A673 (cell line): ENCODE measurements at regions not wholly inside any gene's neighbourhood (a gene's known extent, or its start where the extent isn't known, plus 50 kb on each side); places are given as distances from the start of the nearest gene placed in this dataset.

Source experiments
- BruUV-seq: library from RNA; stranded (reverse); fragments of 400-500 nt; replicated peaks from 2 replicates; lab custom pipeline; 2021; lab: Mats Ljungman, UMichigan
- CTCF ChIA-PET: fragments of 300-600 bp; sonication (Branson Sonifier 250); formaldehyde crosslinking; loops from one replicate; lab custom pipeline; 2022; ENCODE audit warnings: antibody characterized with exemption; lab: Charles Lee
- POLR2A ChIA-PET: fragments of 300-600 bp; sonication (Branson Sonifier 250); formaldehyde crosslinking; loops from one replicate; lab custom pipeline; 2022; ENCODE audit warnings: antibody characterized with exemption; ENCODE audit not compliant: low non-redundant PET; lab: Charles Lee
- DNase-seq: peaks from one replicate; pipeline ENCODE4 v3.0.0-alpha.2; 2015; ENCODE audit warnings: low spot score
- H3K27ac ChIP-seq: fragments of 200-600 bp; sonication (generic); 2 replicates; pipeline ENCODE4 v1.5.1; 2016; ENCODE audit warnings: mixed run types, low read depth, mild to moderate bottlenecking, mixed read lengths, antibody characterized with exemption, low read length; ENCODE audit not compliant: poor library complexity, severe bottlenecking
- H3K27me3 ChIP-seq: fragments of 200-600 bp; sonication (generic); replicated peaks from 2 replicates; pipeline ENCODE4 v1.6.1; 2017; ENCODE audit warnings: mixed run types, low read depth, mild to moderate bottlenecking, mixed read lengths, antibody characterized with exemption, low read length; ENCODE audit not compliant: insufficient read depth, poor library complexity
- H3K36me3 ChIP-seq: fragments of 200-600 bp; sonication (generic); 2 replicates; pipeline ENCODE4 v1.6.1; 2016; ENCODE audit warnings: mixed run types, mild to moderate bottlenecking, mixed read lengths, antibody characterized with exemption, low read length; ENCODE audit not compliant: insufficient read depth, poor library complexity, severe bottlenecking
- H3K4me1 ChIP-seq: fragments of 200-600 bp; sonication (generic); 2 replicates; pipeline ENCODE4 v1.6.1; 2017; ENCODE audit warnings: mixed run types, mild to moderate bottlenecking, mixed read lengths, antibody characterized with exemption, low read length; ENCODE audit not compliant: insufficient read depth, poor library complexity, severe bottlenecking
- H3K4me3 ChIP-seq: fragments of 200-600 bp; sonication (generic); 2 replicates; pipeline ENCODE4 v1.5.1; 2016; ENCODE audit warnings: low read depth, mixed run types, mild to moderate bottlenecking, mixed read lengths, low read length; ENCODE audit not compliant: poor library complexity, severe bottlenecking
- H3K9me3 ChIP-seq: fragments of 200-600 bp; sonication (generic); 2 replicates; pipeline ENCODE4 v1.6.1; 2016; ENCODE audit warnings: mixed run types, low read depth, mild to moderate bottlenecking, mixed read lengths, antibody characterized with exemption, low read length; ENCODE audit not compliant: poor library complexity, severe bottlenecking
- EZH2 ChIP-seq: fragments of 200-600 bp; sonication (generic); IDR thresholded peaks from 2 replicates; pipeline ENCODE4 v1.6.1; 2017; ENCODE audit warnings: borderline replicate concordance, low read depth, mild to moderate bottlenecking, mixed read lengths, antibody characterized with exemption, low read length; ENCODE audit not compliant: poor library complexity, severe bottlenecking
- intact Hi-C: fragments of 100-400 bp; cut with micrococcal nuclease; formaldehyde crosslinking; loops from one replicate; pipeline ENCODE4 v1.10.0; 2022; ENCODE audit not compliant: unreplicated experiment
- TF ChIP-seq, protein P1 (sequence below): fragments of 300-800, 200-600 bp; sonication (generic); conservative IDR thresholded peaks from 2 replicates; pipeline ENCODE4 v1.5.1; 2017; ENCODE audit warnings: low read depth, mild to moderate bottlenecking, antibody characterized with exemption, low read length, moderate library complexity, mixed read lengths

DNA sequence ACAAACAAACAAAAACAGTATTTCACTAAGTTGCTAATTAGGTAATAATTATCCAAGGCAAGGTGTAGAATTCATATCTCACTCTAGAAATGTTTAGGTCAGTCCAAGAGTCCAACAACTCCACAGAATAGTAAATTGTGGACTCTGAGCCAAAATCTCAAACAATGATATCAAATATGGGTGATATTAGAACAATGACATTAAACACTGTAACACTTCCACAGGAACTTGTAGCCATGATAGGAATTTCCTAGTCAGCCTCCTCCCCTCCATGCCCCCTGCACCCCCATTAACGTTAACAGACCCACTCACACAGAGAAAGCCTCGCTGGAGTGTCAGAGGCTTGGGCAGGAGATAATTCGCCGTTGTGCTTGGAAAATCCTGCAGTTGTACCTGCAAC lies 305.0 kb upstream of the PIK3R1 start:
- intact Hi-C loops, result no loop called here
- no peak overlapping the region for H3K4me3 ChIP-seq

DNA sequence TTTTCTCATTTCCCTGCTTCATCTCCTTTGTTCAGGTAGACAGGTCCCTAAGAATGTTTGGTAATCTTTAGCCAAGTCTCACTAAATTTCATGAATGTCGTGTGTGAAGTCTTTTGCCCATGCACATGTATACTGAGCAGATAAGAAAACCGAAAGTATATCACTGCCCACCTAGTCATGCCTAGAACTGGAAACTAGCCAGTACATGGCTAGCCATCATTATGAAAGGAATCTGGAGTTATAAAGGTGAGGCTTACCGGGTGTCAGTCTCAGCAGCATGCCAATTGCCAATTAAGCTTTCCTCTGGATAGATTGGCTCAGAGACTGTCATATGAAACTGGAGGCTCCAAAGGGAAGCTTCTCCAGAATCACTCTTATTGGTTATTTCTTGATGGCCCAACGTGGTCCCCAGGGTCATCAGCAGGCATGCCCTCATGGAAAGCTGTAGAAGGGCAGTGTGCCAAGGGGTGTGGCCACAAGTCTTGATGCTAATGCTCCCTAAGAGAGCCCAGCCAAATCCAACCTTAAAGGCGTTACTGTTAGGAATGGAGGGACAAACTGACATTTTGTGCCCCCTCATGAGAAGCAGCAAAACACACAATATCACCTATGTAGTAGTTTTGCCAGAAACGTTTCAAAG lies 307.3 kb upstream of the PIK3R1 start:
- H3K4me1 ChIP-seq, result no peaks in the 10 kb centered on the region
- peak; percentile 1 for DNase-seq
- TF ChIP-seq, protein P1, sequence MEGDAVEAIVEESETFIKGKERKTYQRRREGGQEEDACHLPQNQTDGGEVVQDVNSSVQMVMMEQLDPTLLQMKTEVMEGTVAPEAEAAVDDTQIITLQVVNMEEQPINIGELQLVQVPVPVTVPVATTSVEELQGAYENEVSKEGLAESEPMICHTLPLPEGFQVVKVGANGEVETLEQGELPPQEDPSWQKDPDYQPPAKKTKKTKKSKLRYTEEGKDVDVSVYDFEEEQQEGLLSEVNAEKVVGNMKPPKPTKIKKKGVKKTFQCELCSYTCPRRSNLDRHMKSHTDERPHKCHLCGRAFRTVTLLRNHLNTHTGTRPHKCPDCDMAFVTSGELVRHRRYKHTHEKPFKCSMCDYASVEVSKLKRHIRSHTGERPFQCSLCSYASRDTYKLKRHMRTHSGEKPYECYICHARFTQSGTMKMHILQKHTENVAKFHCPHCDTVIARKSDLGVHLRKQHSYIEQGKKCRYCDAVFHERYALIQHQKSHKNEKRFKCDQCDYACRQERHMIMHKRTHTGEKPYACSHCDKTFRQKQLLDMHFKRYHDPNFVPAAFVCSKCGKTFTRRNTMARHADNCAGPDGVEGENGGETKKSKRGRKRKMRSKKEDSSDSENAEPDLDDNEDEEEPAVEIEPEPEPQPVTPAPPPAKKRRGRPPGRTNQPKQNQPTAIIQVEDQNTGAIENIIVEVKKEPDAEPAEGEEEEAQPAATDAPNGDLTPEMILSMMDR, result no peak
- TF ChIP-seq EZH2, result no peak
- H3K9me3 ChIP-seq, result no peaks in the 10 kb centered on the region
- ChIA-PET POLR2A (no interaction called here), CTCF (no interaction called here)
- H3K27me3 ChIP-seq, result no peaks in the 10 kb centered on the region
- intact Hi-C loops, result no loop called here
- H3K4me3 ChIP-seq, result no peak overlapping the region
- no peak overlapping the region for H3K27ac ChIP-seq
- BruUV-seq, result no TSS peak
- H3K36me3 ChIP-seq, result no peaks in the 10 kb centered on the region

More for the DNA sequence above, 305.0 kb upstream of the PIK3R1 start:
- Histone ChIP-seq H3K27ac (no peak overlapping the region), H3K9me3 (no peaks in the 10 kb centered on the region), H3K4me1 (no peaks in the 10 kb centered on the region), H3K27me3 (no peaks in the 10 kb centered on the region), H3K36me3 (no peaks in the 10 kb centered on the region)
- no TSS peak for BruUV-seq
- POLR2A ChIA-PET, result no interaction called here
- no peak for DNase-seq
- CTCF ChIA-PET, result no interaction called here
- no peak for TF ChIP-seq EZH2
- TF ChIP-seq, protein P1, result no peak

DNA sequence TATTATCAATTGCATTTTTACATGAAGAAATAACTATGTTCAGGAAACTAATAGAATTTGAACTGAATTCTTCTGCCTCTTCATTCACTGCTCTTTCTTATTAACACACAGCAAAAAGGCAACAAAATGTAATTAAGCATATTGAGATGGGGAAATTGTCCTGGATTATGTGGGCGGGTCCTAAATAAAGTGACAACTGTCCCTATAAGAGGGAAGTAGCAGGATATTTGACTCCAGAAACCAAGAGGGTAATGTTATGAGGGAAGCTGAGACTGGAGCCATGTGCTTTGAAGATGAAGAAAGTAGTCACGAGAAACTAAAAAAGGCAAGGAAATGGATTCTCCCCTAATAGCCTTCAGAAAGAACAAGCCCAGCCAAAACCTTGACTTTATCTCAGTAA lies 311.2 kb upstream of the PIK3R1 start:
- no peak for DNase-seq
- no TSS peak for BruUV-seq
- no peaks in the 10 kb centered on the region for H3K27me3 ChIP-seq
- no peaks in the 10 kb centered on the region for H3K36me3 ChIP-seq
- intact Hi-C loops, result no loop called here
- no peak overlapping the region for H3K4me3 ChIP-seq
- no peak overlapping the region for H3K27ac ChIP-seq
- H3K9me3 ChIP-seq, result no peaks in the 10 kb centered on the region
- CTCF ChIA-PET, result no interaction called here
- TF ChIP-seq, protein P1, result no peak
- TF ChIP-seq EZH2, result no peak
- POLR2A ChIA-PET, result no interaction called here
- H3K4me1 ChIP-seq, result no peaks in the 10 kb centered on the region
